COLO668 (cell line): ENCODE measurements at regions not wholly inside any gene's neighbourhood (a gene's known extent, or its start where the extent isn't known, plus 50 kb on each side); places are given as distances from the start of the nearest gene placed in this dataset.
A peak's percentile ranks its signal among the peaks of the same experiment; 100 is the strongest.

Experiments used
- DNase-seq: peaks from one replicate; lab custom pipeline; 2025; ENCODE audit not compliant: unreplicated experiment; lab: John Stamatoyannopoulos, UW

DNA sequence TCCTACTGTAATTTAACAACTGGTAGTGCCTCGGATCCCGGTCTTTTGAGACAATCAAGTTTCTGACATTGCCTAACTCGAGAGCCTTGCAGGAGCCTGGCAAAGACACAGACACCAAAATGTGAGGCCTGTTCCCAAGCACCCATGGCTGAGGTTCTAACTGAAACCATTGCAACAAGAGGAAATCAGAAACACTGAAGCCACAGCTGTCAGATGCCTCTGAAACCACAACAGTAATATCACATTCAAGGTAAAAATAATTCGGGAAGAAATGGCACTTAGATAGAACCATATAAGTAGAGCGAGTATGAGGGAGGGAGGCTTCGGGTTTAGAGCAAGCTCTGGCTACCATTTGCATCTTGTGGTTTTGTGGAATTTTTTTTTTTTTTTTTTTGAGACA, 285.9 kb downstream of the FBXO15 start:
- DNase-seq, result no peak

DNA sequence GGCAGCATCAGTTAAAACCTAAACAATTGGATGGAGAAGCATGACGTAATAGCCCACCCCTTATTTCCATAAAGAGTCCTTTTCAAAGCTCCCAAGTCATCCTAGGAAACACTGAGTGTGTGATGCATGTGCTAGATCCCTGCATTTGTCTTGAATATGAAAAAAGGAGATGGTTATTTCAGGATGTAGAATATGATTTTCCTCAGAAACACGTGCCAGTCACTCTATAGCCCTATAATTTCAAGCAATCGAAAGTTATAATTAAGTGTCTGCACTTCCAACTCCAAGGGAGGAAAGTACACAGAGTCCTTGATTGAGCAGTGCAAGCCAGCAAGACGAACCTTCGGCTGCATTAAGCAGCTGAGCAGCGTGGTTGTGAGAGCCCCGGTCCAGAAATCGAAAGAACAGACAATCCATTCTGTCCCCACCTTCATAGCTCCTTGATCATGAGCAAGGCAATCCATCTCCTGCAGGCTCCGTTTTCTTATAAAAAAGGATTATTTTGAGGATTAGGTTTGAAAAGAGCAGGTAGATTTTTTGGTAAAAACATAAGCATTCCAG, 287.7 kb downstream of the FBXO15 start:
- DNase-seq, result no peak

DNA sequence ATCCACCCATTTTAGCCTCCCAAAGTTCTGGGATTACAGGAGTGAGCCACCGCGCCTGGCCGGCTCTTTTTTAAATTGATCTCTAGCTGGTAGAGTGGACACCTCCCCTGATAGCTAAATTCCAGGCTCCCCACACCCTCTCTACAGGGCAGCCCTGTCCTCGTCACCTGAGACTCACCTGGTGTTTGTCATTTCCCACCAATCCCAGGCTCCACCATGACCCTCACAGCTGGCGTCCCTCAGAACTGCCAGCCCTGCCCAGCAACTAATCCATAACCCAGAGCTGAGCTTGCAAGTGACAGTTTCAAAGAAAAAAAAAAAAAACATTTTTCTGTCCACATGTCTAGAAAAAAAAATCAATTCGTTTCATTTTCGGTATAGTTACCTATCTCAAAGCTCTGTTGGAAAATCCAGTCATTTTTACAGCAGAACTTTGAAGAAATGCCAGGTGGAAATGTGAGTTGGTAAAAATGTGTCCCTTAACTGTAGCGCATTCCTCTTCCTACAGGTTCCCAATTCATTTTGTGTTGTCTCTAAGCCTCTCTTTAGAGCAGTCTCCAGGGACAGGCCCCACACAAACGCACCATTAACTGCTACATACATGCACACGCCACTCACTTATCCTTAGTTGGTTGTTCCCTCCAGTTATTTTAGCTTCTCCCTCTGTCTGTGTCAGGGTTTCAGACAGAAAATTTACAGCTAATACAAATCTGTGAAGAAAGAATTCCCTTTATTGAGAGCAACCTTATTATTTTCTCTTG, 294.7 kb downstream of the FBXO15 start:
- no peak for DNase-seq

DNA sequence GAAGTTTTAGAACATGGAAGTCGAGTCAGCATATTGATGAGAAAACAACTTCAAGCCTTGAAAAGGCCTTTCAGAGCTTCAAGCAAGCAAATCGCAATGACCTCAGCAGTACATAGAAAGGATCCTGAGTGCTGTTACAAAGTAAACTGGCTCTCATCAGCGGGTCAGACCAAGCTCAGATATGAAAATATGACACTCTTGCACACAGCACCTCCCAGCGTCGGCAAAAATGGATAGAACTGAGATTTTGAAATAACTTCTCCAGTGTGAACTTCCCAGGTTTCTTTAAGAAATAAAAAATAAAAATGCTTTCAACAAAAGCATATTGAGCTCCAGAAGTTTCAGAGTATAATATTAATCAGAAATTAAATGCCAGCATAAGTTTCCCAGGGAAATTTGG, 296.9 kb downstream of the FBXO15 start:
- DNase-seq, result no peak

DNA sequence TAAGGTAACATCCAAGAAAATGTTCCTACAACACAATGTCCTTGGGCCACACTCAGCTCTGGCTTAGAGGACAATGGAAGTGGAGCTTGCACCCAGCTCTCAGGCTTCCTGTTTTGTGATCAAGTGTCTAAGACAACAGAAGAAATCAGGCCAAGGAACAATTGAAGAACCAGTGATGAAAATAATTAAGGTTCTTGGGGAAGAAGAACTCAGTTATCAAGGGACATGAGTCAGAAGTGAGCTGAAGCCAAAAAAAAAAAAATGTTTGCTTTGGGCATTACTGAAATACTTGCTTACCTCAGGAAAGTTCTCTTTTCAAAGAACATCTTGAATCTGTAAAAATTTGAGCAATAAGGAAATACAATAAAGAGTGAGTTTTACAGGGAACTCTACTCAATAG, 299.0 kb downstream of the FBXO15 start:
- DNase-seq, result no peak

DNA sequence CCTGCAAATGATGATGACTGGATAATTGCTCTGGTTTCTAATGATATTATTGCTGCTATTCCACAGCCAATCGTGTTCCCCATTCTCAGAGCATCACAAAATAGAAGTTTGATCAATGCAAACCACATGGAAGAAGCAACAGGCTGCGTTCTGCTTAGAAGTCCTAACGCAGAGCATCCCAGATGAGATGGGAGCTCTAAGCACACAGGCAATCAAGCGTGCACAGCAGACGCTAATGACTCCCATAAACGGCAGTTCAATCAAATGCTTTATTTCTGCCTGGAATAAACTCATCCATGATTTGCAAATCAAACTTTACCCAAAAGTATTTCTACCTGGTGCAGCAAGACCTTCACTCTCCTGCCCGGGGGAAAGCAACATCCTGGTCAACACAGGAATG, 304.2 kb downstream of the FBXO15 start:
- DNase-seq, result no peak

DNA sequence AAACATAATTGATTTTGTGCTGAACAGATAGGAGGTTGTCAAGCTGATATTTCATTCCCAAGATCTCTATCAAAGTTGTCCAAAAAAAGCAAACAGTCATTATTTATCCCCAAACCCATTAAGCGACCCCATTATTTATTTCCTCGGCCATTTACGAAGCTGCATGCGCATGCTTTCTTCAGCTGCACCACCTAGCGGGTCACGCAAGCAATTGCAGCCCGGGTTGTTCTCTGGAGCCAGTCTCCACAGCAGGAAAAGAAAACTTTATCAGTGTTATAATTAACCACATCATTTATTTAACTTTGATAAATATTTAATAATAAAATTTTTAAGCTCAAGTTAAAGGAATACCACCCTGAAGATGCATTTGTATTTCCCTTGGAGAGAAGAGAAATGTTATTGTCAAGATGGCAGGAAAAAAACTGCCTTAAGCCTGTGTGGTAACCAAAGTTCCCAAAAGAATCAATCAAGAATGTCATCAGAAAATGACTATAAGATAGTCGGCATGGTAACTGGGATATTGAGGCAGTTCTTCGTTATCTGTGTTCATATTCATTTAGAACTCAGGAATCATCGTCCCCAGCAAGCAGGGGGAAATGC, 304.7 kb downstream of the FBXO15 start:
- peak; percentile 55 for DNase-seq

DNA sequence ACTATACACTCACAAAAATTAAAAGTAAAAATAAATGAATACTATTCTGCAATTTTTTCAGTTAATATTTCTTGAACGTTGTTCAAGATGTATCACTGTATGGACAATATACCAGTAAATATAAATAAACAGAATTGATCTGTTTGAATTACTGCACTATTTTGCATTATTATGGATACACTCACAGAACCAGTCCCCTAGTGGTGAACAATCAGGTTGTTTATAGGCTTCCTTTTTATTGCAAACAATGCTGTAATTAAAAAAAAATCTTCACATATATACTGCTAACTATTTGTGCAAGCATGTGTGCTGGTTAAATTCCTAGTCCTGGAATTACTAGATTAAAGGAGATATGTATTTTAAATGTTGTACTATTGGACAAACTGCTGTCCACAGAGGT, 306.0 kb downstream of the FBXO15 start:
- no peak for DNase-seq

DNA sequence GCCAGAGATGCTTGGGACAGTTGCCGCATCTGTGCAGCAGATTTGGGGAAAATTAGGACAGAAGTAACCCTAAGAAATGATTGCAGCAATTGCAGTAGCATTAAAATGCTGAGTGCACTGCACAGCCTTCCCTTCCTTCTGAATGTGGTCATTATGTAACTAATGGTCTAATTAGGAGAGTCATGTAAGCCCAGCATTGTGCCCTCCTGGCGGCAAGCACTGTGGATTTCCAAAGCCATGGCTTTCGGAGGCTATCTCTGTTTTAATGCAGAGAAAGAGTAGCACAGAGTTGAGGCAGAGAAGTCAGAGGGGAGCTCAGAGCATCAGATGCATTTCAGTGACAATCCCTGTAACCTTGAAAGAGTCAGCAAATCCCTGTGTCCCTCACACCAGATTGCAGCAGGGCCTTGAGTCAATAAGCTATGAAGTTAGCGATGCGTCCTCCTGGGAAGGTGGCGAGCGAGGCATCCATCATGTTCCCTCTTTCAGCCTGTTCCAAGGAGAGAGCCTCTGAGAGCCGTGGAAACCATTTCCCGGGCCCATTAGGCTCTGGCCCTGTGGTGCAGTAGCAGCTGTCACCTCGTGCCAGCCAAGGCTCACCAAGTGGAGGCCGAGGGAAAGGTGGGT, 307.2 kb downstream of the FBXO15 start:
- DNase-seq, result no peak

DNA sequence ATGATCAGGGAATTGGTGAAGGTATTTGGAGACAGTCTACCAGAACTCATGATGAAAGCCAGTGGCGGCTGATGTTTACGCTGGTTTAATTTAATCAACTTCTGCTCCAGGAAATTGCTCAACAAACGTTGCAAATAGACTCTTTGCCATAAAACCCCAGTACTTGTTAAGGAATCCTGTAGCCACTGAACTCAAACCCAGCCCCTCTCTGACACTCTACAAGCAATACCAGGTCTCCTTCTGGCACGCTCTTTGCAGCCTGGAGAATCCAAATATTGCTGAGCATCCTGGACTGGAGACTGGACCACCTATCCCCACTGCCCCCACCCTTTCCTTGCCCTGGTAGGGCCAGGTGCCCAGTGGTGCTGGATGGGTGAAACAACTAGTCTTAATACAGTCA, 308.2 kb downstream of the FBXO15 start:
- no peak for DNase-seq

DNA sequence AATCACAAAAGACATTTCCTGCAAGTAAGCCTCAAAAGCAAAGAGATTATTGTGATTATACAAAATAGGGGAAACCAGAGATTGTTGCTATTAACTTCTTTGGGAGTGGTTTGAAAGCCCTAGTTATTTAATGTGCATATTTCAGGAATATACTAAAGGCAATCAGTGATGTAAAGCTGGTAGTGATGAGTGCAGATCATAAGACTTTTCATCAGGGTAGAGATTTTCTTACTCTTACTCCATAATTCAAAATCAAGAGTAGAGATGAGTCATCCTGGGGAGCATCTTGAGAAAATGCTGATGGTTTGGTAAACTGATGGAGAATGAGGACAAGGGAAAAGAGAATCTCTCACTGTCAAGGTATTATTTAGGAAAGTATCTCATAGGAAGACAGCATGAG, 309.5 kb downstream of the FBXO15 start:
- no peak for DNase-seq

DNA sequence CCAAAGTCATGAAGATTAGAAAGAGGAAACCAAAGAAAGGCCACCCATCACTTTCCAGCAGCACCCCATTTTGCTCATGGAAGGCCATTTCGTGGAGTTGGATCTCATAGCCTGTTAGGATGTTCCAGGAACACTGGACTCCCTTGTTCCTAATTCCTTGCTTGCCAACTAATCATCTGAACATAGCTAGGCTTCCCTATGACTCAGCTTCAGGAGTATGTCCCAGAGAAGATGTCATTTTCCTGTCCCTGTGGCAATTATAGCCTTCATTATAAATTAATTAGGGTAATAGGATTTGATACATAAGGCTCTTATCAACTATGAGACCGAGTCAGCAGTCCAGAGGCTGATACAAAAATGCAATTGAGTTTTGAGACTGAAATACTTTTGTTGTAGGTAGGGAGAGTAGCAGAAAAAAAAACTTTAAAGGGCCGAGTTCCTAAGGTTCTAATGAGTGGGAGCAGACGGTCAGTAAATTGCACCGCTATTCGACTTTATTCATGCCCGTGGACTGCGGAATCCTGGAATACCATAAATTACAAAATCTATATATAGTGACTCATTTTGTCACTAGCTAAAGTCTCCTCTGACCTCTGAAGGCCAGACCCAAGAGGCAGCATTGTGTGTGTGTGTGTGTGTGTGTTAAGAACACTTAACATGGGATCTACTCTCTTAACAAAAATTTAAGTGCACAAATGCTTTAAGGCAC, 311.8 kb downstream of the FBXO15 start:
- DNase-seq, result no peak

DNA sequence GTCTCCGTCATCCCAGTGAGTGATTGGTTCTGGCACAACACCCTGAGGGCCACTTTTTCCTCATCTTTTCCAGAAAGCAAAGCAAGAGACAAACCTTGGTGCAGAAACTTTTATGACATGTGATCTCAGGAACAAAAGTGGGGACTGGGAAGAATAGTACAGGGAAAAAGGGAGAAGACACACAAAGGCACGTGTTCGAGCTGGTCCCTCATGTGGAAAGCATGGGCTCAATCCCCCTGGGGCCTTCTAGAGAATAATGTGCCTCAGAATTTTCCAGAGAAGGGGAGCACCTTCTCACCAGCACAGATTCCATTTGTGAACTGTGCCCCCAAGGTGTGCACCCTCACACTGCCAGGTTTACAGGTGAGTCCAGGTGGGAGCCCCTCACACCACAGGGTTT, 312.6 kb downstream of the FBXO15 start:
- no peak for DNase-seq

DNA sequence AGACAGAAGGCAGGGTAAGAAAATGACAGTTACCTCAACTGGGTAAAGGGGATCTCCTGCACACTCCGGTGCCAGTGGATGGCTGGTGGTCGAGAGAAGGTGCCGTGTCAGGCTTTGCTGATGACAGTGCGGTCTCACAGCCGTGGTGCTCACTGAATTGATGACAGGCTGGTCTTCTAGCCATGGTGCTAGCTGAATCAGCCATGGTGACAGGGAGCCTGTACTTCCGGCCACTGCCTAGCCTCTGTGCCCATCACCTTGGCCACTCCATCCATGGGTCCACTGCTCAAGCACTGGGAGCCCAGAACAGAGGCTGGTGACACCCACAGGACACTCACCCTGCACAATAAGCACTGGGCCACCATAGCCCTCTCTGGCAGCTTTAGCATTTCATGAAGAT, 315.9 kb downstream of the FBXO15 start:
- no peak for DNase-seq

DNA sequence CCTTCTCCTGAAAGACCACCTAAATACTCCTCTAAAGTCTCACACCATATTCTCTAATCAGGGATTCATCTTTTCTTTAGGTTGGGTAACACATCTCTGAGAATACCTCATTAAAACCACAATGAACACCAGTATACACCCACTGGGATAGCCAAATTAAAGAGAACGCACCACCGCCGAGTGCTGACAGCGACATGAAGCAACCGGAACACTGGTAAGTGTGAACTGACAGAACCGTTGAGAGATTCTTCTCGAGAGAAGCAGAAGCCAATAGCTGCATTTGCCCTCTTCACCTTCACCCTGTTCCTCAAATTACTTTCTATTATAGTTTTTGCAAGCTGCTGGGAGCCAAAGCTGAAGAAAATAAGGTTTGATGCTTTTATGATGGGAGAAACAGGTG, 318.5 kb downstream of the FBXO15 start:
- no peak for DNase-seq

DNA sequence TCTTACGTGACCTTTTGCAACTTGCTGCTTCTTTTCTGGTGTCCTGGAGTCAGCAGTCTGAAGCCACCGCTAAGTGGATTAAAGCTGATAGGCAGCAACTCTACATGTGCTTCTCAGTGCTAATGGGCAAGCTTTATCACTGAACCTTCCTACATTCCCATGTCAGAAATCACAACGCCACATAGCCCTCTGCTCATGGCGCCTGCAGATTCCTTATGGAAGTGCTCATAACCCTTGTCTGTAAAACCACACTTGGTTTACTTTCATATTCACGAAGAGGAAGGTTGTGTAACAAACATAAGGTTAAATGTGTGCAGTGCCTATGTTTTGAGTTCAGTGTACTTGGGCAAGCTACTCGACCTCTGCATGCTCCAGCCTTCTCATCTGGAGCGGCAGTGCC, 319.8 kb downstream of the FBXO15 start:
- DNase-seq, result no peak

DNA sequence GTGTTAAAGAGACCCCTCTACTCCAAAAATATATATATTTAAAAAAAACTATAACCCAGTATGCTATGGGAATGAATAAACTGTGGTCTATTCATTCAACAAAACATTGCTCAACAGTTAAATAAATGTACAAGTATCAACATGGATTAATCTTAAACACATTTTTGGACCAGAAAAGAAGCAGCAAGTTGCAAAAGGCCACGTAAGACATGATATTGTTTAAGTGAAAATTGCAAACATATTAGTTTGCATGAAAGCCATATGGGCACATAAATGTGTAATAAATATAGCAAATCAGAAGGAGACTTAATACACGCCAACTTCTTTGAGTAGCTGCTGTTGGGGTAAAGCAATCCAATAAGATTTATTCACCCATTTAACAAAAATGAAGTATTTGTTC, 321.5 kb downstream of the FBXO15 start:
- DNase-seq, result no peak

DNA sequence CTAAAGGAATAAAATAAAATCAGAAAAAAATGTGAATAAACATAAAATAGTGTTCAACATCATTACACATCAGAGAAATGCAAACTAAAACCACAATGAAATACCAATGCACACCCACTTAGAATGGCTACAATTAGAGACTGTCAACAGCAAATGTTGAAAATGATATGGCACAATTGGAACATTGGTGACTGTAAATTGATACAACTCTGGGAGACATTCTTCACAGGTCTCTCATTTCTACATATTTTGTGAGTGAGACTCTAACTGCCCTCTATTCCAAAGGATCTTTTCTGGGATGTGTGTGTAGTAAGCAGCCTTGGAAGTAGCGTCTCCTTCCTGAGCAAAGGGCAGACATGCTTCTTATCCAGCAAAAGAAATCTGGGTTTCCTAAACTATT, 323.0 kb downstream of the FBXO15 start:
- no peak for DNase-seq

DNA sequence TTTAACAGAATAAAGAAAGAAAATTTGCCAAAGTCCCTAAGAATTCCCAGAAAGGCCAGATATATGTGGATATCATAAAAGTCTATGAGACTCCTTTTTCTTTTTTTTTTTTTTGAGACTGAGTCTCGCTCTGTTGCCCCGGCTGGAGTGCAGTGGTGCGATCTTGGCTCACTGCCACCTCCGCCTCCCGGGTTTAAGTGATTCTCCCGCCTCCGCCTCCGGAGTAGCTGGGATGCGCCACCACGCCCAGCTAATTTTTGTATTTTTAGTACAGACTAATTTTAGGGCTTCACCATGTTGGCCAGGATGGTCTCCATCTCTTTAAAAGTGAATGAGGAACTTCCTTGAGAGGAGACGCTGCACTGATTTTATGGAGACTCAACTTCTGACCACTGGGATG, 335.2 kb downstream of the FBXO15 start:
- DNase-seq, result no peak

DNA sequence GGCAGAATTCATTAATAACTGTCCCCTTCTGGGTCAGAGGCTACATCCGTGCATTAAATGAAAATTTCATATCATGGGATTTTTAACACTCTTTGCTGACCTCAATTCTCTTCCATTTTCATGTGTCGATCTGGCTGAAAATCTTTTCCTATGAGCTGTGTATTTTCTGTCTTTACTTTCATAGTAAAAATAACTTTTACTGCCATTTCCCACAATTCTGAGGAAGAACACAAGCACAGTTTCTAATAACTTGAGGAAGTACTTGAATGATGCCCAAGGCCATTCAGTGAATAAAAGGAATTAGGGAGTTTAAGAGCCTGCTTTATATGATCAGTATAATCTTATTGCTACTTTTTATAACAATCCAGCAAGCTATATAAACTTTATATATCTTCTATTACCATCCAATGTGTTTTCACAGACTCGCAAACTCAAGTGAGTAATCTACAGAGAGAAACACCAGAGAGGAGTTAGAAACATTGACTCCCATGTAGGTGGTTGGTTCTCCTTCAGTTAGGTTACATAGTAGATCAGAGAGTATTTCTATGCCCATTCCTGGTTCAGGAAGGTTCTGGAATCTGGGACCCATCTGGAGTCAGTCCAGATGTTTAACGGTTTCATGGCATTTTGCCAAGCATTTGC, 340.0 kb downstream of the FBXO15 start:
- no peak for DNase-seq

DNA sequence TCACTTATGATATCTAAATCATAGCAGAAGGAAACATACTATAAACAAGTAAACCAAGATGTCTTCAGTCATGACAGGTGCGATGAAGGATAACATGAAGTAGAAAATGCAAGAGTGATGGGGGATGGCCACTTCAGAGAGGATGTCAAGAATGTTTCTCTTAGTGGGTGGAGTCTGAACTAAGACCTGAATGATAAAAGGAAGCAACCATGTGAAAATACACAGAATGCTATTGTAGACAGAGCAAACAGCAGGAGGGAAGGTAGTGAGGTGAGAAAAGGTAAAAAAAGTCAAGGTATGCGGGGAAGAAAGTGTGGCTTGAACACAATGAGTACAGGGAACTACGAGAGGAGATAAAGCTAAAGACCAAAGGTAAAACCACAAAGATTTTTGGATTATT, 341.6 kb downstream of the FBXO15 start:
- DNase-seq, result no peak
